Thyroid gland (tissue), 4 donors: ENCODE measurements at regions not wholly inside any gene's neighbourhood (a gene's known extent, or its start where the extent isn't known, plus 50 kb on each side); places are given as distances from the start of the nearest gene placed in this dataset.

Experiments
- POLR2A ChIP-seq, 2 donors: fragments of 450-650 bp; IDR thresholded peaks; one replicate each; pipeline ENCODE4 v1.6.1; 2017; ENCODE audit warnings: antibody characterized with exemption in 2 of 2, mild to moderate bottlenecking in 2 of 2, moderate library complexity in 1 of 2
- TF ChIP-seq, protein P1 (sequence below), 6 experiments: fragments of 200-600 bp in 3 of 6; fragments of 450-650 bp in 3 of 6; sonication (generic) in 3 of 6; IDR thresholded peaks; one replicate each; pipeline ENCODE4 v1.5.1; 2016 to 2019; ENCODE audit warnings: antibody characterized with exemption in 6 of 6, mild to moderate bottlenecking in 2 of 6, inconsistent platforms in 1 of 6, moderate library complexity in 1 of 6

DNA sequence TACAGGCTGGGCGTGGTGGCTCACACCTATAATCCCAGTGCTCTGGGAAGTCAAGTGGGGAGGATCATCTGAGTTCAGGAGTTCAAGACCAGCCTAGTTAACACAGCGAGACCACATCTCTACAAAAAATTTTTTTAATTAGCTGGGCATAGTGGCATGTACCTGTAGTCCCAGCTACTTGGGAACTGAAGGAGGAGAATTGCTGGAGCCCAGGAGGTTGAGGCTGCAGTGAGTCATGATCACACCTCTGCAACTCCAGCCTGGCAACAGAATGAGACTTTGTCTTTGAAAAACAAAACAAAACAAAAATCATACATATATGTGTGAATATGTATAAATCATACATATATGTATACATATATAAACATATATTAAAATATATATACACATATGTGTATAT, 54.1 kb upstream of the MARCHF10 start:
- TF ChIP-seq, protein P1, sequence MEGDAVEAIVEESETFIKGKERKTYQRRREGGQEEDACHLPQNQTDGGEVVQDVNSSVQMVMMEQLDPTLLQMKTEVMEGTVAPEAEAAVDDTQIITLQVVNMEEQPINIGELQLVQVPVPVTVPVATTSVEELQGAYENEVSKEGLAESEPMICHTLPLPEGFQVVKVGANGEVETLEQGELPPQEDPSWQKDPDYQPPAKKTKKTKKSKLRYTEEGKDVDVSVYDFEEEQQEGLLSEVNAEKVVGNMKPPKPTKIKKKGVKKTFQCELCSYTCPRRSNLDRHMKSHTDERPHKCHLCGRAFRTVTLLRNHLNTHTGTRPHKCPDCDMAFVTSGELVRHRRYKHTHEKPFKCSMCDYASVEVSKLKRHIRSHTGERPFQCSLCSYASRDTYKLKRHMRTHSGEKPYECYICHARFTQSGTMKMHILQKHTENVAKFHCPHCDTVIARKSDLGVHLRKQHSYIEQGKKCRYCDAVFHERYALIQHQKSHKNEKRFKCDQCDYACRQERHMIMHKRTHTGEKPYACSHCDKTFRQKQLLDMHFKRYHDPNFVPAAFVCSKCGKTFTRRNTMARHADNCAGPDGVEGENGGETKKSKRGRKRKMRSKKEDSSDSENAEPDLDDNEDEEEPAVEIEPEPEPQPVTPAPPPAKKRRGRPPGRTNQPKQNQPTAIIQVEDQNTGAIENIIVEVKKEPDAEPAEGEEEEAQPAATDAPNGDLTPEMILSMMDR (IDR thresholded peaks at IDR 0.05), result no peak
- no peak for TF ChIP-seq POLR2A (IDR thresholded peaks at IDR 0.05)
